ENCODE measurements at regions not wholly inside any gene's neighbourhood (a gene's known extent, or its start where the extent isn't known, plus 50 kb on each side); places are given as distances from the start of the nearest gene placed in this dataset.

DNA sequence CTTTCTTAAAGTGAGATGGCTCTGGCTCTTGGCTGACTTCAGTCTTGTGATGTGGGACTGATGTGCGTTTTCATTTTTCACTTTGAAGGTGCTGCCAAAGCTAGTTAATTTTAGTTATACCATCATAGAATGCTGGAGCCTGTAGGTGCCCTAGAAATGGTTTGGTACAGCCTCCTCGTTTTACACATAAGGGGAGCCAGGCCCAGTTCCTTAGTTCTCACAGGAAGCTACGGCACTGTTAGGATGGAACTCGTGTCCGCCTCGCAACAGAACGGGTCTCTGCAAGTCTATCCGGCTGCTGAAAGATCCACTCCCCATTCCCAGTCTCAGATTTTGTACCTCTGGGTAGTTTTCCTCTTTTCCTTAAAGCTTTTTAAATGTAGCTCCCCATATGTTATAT is 173.2 kb upstream of the PRPS1L1 start:
- no peak for DNase-seq
- TF ChIP-seq POLR2A (IDR thresholded peaks at IDR 0.05; ENCODE audit: low read length) (no peak), GATA1 (IDR thresholded peaks at IDR 0.05; ENCODE audit: low read depth, low read length) (no peak)

DNA sequence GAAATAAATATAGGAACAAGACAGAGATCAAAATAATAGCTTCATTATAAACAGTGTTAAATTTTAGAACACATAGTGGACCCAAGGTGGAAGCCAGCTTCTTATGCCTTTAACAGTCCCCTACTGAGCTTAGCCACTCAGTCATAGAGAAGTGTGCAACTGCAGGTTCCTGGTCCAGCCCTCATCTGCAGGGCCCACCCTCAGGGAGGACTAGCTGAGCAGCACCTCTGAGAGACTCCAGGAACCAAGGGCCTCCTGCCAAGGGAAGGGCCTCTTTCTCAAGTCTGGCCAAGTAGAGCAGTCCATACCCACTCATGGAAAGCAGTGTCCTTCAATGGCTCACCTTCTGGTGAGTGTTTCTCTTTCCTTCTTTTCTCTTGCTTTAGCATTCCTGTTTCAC is 173.7 kb upstream of the PRPS1L1 start:
- TF ChIP-seq POLR2A (IDR thresholded peaks at IDR 0.05; ENCODE audit: low read length) (no peak), GATA1 (IDR thresholded peaks at IDR 0.05; ENCODE audit: low read depth, low read length) (no peak)
- no peak for DNase-seq

DNA sequence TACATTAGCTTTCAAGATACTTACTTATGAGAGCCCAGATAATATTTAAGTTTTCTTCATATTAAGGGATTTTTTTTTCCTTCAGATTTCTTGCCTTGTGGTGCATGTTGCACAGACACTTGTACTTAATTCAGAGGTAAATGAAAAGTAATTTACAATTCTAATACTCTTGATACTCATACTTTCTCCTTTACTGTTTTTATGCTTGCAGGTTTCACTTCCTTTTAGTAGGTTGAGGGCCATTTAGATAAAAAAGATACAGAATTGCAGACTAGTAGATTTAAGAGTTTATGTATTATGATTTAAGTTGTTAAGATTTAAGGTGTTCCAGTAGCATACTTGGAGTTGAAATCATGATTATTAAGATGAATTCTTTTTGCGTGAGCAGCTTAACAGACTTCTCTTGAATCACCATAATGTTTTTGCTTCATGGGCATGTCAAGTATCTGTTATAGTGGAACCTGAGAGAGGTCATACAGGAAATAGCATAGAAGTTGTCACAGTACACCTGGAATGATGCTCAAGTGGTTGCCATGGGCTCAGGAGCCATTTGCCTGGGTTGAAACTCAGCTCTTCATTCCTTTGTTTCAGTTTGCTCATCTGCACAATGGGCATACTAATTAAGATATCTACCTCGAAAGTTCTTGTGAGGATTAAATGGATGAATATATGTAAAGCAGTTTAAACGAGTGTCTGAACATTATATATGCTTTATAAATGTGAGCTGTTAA is 174.8 kb upstream of the PRPS1L1 start:
- no peak for DNase-seq
- no peak for TF ChIP-seq POLR2A (IDR thresholded peaks at IDR 0.05; ENCODE audit: low read length)
- TF ChIP-seq GATA1 (IDR thresholded peaks at IDR 0.05; ENCODE audit: low read depth, low read length) = no peak

DNA sequence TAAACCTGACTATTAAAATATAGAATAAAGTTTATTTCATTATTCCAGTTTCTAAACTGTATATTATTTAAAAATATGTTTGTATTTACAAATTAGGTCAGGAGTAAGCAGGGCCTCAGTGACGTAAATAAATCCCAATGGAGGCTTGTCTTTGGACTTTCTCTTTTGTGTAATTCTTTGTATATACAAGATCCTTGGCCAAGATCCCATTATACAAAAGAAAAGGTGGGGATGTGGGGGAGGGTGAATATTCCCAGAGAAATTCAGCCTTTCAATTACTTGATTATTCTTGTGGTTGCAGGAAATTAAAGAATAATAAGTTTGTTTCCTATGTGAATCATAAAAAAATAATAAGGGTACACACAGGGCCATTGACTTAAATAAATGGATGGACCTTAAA is 178.7 kb upstream of the PRPS1L1 start:
- DNase-seq = no peak
- TF ChIP-seq POLR2A (IDR thresholded peaks at IDR 0.05; ENCODE audit: low read length) (no peak), GATA1 (IDR thresholded peaks at IDR 0.05; ENCODE audit: low read depth, low read length) (no peak)

DNA sequence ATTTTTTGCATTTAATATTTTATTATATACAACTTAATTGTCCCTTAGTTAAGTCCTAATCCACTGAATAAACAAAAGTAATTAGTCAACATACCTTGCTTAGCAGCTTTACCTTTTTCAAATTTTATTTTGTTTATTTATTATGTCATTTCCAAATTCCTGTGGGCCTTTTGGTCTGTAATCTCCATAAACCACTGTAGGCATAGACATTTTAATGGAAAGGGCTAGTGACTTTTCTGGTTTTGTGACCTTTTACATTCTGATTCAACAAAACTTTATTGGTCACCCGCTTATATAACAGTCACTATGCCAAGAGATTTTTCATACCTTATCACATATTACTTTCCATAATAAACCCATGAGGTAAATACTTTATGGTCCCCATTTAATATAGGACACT is 181.3 kb upstream of the PRPS1L1 start:
- TF ChIP-seq POLR2A (IDR thresholded peaks at IDR 0.05; ENCODE audit: low read length) (no peak), GATA1 (IDR thresholded peaks at IDR 0.05; ENCODE audit: low read depth, low read length) (no peak)
- no peak for DNase-seq

DNA sequence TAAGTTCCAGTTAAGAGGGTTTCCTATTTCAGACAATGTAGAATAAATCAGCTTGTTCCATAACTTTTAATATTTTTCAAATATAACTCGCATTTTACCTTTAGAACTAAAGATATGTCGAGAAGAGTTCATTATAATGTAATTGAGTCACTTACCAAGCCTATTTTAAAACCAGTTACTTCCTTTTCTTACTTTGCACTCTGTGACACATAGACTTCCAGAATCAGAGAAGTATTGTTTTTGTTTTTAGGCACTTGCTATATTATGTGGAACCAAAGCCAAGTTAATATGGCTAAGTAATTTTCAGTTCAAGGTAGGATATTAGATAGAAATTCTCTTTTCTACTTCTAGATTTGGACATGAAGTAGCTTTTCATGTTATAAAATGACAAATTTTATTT is 182.7 kb upstream of the PRPS1L1 start:
- no peak for DNase-seq

DNA sequence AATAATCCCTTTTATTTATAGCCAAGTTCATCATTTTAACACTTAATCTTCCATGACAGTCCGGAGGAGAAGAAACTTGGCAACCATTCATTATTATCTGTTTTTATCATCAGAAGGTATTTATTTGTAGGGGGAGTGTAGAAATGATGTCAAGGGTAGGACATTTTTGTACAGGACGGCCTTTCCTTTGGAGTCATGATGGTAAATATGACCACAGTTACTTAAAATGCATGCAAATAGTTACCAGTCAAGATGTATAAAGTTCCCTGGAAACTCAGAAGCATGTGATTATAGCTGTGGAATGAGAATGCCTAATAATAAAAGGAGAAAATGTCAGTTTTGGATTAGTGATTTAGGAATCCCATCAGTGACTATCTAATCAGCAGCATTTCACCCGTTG is 183.1 kb upstream of the PRPS1L1 start:
- DNase-seq = no peak
- TF ChIP-seq GATA1 (IDR thresholded peaks at IDR 0.05; ENCODE audit: low read depth, low read length) (no peak), POLR2A (IDR thresholded peaks at IDR 0.05; ENCODE audit: low read length) (no peak)

More for the DNA sequence above, 182.7 kb upstream of the PRPS1L1 start:
- no peak for TF ChIP-seq GATA1 (IDR thresholded peaks at IDR 0.05; ENCODE audit: low read depth, low read length)

DNA sequence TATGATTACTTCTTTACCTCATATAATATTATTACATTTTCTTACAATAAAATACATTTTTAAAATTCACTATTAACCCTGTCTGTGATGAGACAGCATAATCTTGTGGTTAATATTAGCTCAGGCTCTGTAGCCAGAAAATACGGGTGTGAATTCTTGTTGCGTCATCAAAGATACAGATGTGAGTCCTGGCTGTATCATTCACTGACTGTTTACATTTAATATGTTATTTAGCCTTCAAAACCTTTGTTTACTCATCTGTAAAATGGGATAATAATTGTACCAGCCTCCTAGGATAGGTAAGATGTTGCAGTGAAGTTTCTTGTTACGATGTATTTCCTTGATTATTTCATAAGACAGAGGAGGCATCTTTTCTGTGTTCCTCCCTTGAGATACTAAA is 184.7 kb upstream of the PRPS1L1 start:
- TF ChIP-seq POLR2A (IDR thresholded peaks at IDR 0.05; ENCODE audit: low read length) = no peak
- TF ChIP-seq GATA1 (IDR thresholded peaks at IDR 0.05; ENCODE audit: low read depth, low read length) = no peak
- no peak for DNase-seq

DNA sequence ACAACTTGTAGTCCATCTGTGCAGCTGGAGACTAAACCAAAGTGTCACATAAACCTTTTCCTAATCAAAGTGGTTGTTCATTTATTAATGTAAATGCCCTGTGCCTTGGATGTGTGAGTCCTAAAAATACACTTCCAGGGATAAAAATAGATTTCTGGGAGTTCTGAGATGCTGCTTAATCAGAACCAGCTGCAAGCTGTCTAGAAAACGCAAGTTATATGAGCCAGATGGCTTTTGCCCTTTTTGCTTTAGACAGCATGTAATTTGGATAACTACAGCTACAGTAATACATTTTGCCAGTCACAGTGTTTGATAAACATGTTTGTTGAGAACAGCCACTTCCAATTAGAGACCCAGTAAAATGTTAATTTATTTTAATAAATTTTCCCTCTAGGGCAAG is 185.1 kb upstream of the PRPS1L1 start:
- no peak for DNase-seq
- no peak for TF ChIP-seq POLR2A (IDR thresholded peaks at IDR 0.05; ENCODE audit: low read length)
- TF ChIP-seq GATA1 (IDR thresholded peaks at IDR 0.05; ENCODE audit: low read depth, low read length) = no peak

DNA sequence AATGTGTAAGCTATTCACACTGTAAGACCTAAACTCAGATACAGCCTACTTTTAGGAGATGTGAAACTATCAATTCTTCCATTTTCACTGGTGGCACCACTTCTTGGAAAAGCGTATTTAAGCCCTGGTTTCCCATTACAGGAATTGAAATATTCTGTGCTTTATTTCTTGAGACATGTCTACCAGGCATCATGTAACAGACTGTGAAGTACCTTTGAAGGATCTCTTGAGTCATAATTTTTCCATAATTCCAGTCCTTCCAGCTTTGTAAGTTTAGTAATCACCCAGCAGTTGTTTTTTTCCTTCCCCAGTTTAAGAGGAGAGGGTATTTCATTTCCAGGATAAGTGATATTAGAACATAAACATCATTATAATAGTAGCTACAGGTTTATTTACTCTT is 186.0 kb upstream of the PRPS1L1 start:
- TF ChIP-seq POLR2A (IDR thresholded peaks at IDR 0.05; ENCODE audit: low read length) (no peak), GATA1 (IDR thresholded peaks at IDR 0.05; ENCODE audit: low read depth, low read length) (no peak)
- DNase-seq = no peak

DNA sequence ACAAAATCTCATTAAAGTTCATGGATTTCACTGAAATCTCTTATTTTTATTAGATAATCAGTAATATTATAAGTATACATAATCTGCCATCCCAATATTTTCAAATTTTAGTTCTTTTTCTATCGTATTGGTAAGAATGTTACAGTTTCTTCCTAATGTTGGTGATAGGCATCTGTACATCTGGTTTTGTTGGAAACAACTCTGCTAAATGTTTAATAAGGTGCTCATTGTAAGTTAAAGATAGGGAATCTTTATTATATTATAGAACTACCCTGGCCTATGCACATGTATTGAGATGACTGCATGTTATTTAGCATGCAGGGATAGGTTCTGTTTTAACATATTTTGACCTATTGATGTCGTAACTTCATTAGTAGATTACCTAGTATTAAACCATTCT is 188.6 kb upstream of the PRPS1L1 start:
- DNase-seq = no peak
- TF ChIP-seq POLR2A (IDR thresholded peaks at IDR 0.05; ENCODE audit: low read length) (no peak), GATA1 (IDR thresholded peaks at IDR 0.05; ENCODE audit: low read depth, low read length) (no peak)

DNA sequence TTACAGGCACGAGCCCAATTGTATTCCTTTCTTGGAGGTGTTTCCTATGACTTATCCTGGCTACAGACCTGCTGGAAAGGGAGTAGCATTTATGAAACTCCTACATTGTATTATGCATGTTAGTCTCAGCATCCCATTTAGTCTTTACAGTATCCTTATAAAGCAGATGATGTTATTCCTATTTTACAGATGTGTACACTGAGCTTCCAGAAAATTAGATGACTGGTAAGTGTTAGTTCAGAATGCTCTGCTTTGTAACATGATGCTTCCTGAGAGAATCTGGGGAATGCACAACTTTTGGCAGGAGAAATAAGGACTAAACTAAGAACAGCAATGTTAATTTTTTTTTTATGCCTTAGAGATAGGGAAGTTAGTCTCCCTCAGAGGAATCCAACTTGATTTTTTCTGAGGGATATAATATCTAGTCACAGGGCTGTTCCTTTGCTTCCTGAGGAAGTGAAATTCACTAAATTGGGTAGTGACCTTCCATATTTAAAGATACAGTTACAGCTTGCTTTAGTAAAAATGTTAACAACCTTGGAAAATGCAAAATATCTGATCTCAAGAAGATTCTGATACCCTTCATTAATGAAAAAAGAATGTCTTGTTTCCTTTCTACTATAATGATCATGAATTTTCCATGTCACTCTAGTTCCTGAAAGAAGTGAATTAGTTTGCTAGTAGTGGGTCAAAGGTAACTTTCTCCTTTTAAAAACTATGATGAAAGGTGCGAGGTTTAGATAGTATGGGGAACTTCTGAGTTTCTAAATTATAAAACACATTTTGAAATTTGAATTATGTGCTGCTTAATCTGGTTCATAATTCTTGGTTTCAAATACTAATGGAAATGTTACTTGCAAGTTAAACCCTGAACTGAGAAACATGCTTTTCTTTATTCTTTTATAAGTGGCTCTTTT is 194.0 kb upstream of the PRPS1L1 start:
- no peak for DNase-seq
- TF ChIP-seq GATA1 (IDR thresholded peaks at IDR 0.05; ENCODE audit: low read depth, low read length) = no peak
- TF ChIP-seq POLR2A (IDR thresholded peaks at IDR 0.05; ENCODE audit: low read length) = no peak

DNA sequence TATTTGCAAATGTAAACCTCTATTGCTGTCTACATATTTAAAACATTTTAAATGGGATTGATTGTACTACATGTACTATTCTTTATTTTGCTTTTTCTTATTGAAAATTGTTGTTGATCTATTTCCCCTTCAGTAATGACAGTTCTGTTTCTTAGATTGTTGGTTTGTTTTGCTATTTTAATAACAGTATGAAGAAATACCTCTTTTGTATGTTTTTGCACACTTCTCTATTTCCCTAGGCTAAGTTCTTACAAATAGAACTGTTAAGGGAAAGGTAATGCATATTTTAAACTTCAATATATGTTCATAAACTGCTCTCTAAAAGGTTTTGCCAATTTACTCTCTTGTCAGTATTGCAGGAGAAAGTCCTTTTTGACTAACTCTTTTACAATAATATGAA is 195.0 kb upstream of the PRPS1L1 start:
- no peak for DNase-seq
- TF ChIP-seq POLR2A (IDR thresholded peaks at IDR 0.05; ENCODE audit: low read length) (no peak), GATA1 (IDR thresholded peaks at IDR 0.05; ENCODE audit: low read depth, low read length) (no peak)

DNA sequence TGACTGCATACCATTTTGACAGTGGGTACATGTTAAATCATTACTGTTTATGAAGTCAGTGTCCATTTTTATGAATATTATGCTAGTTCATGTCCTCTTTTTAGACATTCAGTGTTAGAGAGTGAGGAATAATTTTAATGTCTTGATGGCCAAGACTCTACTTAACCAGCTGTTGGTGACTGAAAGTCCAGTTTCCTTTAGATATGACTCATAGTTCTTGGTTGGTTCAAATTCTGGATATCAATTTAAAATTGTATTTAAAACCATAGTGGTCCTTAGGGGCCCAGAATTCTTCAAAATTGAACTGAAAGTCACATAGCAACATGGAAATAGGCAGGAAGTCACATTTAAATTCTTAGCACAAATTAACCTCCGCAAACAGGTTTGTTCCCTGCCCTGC is 196.5 kb upstream of the PRPS1L1 start:
- no peak for TF ChIP-seq POLR2A (IDR thresholded peaks at IDR 0.05; ENCODE audit: low read length)
- DNase-seq = no peak

DNA sequence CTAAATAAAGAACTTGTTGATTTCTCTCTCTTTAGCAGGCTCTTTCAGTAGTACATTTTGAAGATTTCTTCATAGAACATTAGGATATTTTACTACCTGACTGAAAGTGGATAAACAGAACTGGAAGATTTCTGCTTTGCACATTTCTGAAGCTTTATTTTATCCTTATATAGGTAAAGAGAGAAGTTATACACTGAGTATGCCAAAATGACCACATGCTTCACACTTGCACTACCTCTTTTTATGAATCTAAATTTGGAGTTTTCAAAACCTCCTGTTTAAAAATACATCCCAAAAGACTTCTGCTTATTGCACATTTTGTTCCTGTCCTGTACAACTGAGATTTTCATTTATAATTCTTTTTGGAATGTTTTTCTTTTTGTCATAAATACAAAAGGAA is 197.4 kb upstream of the PRPS1L1 start:
- no peak for DNase-seq
- TF ChIP-seq GATA1 (IDR thresholded peaks at IDR 0.05; ENCODE audit: low read depth, low read length) (no peak), POLR2A (IDR thresholded peaks at IDR 0.05; ENCODE audit: low read length) (no peak)

Data from erythroblast (primary cell).